GM12878 (cell line): ENCODE measurements at regions not wholly inside any gene's neighbourhood (a gene's known extent, or its start where the extent isn't known, plus 50 kb on each side); places are given as distances from the start of the nearest gene placed in this dataset.

Experiments used
- CEBPB ChIP-seq, 2 experiments: fragments of 150-350 bp in 1 of 2; IDR thresholded peaks; 2 replicates each; pipeline ENCODE4 v1.6.1; 2012 to 2014; ENCODE audit warnings: low read depth in 2 of 2, low read length in 2 of 2, borderline replicate concordance in 1 of 2, inconsistent platforms in 1 of 2
- CTCF ChIP-seq, 3 experiments: IDR thresholded peaks in 2 of 3; conservative IDR thresholded peaks in 1 of 3; 2 replicates each; pipeline ENCODE4 v1.5.1; 2011; ENCODE audit warnings: low read depth in 3 of 3, low read length in 3 of 3, mild to moderate bottlenecking in 3 of 3, control low read depth in 2 of 3, moderate library complexity in 2 of 3, inconsistent platforms in 1 of 3, mixed read lengths in 1 of 3; ENCODE audit not compliant: control insufficient read depth in 2 of 3, insufficient read depth in 1 of 3; ENCODE audit errors: extremely low read depth in 1 of 3
- ETV6 ChIP-seq, 2 experiments: fragments of 450-650 bp in 1 of 2; IDR thresholded peaks in 1 of 2; conservative IDR thresholded peaks in 1 of 2; 2 replicates each; pipeline ENCODE4 v1.6.1; 2014; ENCODE audit warnings: antibody characterized with exemption in 1 of 2, borderline replicate concordance in 1 of 2, low read depth in 1 of 2, mild to moderate bottlenecking in 1 of 2, moderate library complexity in 1 of 2
- MAX ChIP-seq: IDR thresholded peaks from 2 replicates; pipeline ENCODE4 v1.6.1; 2012; ENCODE audit warnings: low read depth, low read length, improper control_type of control experiment
- POLR2A ChIP-seq: IDR thresholded peaks from 2 replicates; pipeline ENCODE4 v1.6.1; 2011; ENCODE audit warnings: low read depth, mild to moderate bottlenecking, low read length
- POLR2AphosphoS5 ChIP-seq: IDR thresholded peaks from 2 replicates; pipeline ENCODE4 v1.6.1; 2011; ENCODE audit warnings: mild to moderate bottlenecking, low read length, inconsistent platforms
- TBL1XR1 ChIP-seq: IDR thresholded peaks from 2 replicates; pipeline ENCODE4 v1.6.1; 2012; ENCODE audit warnings: low read depth, low read length, improper control_type of control experiment
- ZNF274 ChIP-seq: IDR thresholded peaks from one replicate; pipeline ENCODE4 v1.8.0; 2011; ENCODE audit not compliant: insufficient read length, insufficient read depth

GRCh38 chr20:40241596-40242343 lies 447.3 kb downstream of the MAFB start:
- no peak for TF ChIP-seq ZNF274
- TF ChIP-seq POLR2A, result no peak
- no peak for TF ChIP-seq CEBPB (IDR thresholded peaks at IDR 0.05; ENCODE audit: borderline replicate concordance in 1 of 2, low read depth in 2 of 2, low read length in 2 of 2)
- no peak for TF ChIP-seq CTCF (IDR thresholded peaks at IDR 0.05 in 2 of 3, conservative IDR thresholded peaks at IDR 0.05 in 1 of 3; ENCODE audit: control insufficient read depth in 2 of 3, extremely low read depth in 1 of 3, insufficient read depth in 1 of 3, low read depth in 3 of 3, low read length in 3 of 3)
- no peak for TF ChIP-seq ETV6 (conservative IDR thresholded peaks at IDR 0.05 in 1 of 2, IDR thresholded peaks at IDR 0.05 in 1 of 2; ENCODE audit: borderline replicate concordance in 1 of 2, low read depth in 1 of 2)
- TF ChIP-seq TBL1XR1, result no peak
- TF ChIP-seq POLR2AphosphoS5, result no peak
- TF ChIP-seq MAX, result no peak
